ENCODE measurements at regions not wholly inside any gene's neighbourhood (a gene's known extent, or its start where the extent isn't known, plus 50 kb on each side); places are given as distances from the start of the nearest gene placed in this dataset.

GRCh38 chr18:77940566-77940965, 690.9 kb downstream of the GALR1 start:
- TF ChIP-seq POLR2A (IDR thresholded peaks at IDR 0.05) (no peak), CTCF (IDR thresholded peaks at IDR 0.05 in 8 of 11, conservative IDR thresholded peaks at IDR 0.05 in 3 of 11) (no peak)

All from spleen (tissue), 7 donors.